GM19023 (cell line): ENCODE measurements at regions not wholly inside any gene's neighbourhood (a gene's known extent, or its start where the extent isn't known, plus 50 kb on each side); places are given as distances from the start of the nearest gene placed in this dataset.
"Not testable (repeated sequence)": the region's sequence is repeated elsewhere in the genome, so short reads cannot be mapped to it uniquely, and the experiment has no call there.

Experiments used
- ATAC-seq: cut with Tn5 transposase; IDR thresholded peaks from one replicate; pipeline ENCODE4 v1.9.1; 2021; ENCODE audit warnings: mild to moderate bottlenecking, moderate library complexity; ENCODE audit not compliant: unreplicated experiment

- ATAC-seq = no peak
These were observed 201.6 kb upstream of the NANOGP8 start for GRCh38 chr15:35286721-35287120.

GRCh38 chr15:35282965-35283496, 197.9 kb upstream of the NANOGP8 start:
- no peak for ATAC-seq

- ATAC-seq = no peak
These were observed 196.4 kb upstream of the NANOGP8 start for GRCh38 chr15:35281515-35281914.

- ATAC-seq = no peak
These were observed 194.7 kb upstream of the NANOGP8 start for GRCh38 chr15:35279811-35280210.

GRCh38 chr15:35271371-35272043, 186.4 kb upstream of the NANOGP8 start:
- no peak for ATAC-seq

GRCh38 chr15:35260941-35261340, 175.8 kb upstream of the NANOGP8 start:
- no peak for ATAC-seq

- ATAC-seq = not testable (repeated sequence)
These were observed 175.2 kb upstream of the NANOGP8 start for GRCh38 chr15:35260274-35260673.

- ATAC-seq = no peak
These were observed 171.5 kb upstream of the NANOGP8 start for GRCh38 chr15:35256551-35256950.

- no peak for ATAC-seq
These were observed 171.0 kb upstream of the NANOGP8 start for GRCh38 chr15:35256141-35256540.

- not testable (repeated sequence) for ATAC-seq
These were observed 169.8 kb upstream of the NANOGP8 start for GRCh38 chr15:35254908-35255307.

- no peak for ATAC-seq
These were observed 169.0 kb upstream of the NANOGP8 start for GRCh38 chr15:35254062-35254461.

- ATAC-seq = no peak
These were observed 167.3 kb upstream of the NANOGP8 start for GRCh38 chr15:35252351-35252865.

- ATAC-seq = no peak
These were observed 162.1 kb upstream of the NANOGP8 start for GRCh38 chr15:35247150-35247549.

GRCh38 chr15:35246451-35246850, 161.4 kb upstream of the NANOGP8 start:
- no peak for ATAC-seq

- not testable (repeated sequence) for ATAC-seq
These were observed 160.6 kb upstream of the NANOGP8 start for GRCh38 chr15:35245681-35246080.

GRCh38 chr15:35244227-35244626, 159.1 kb upstream of the NANOGP8 start:
- no peak for ATAC-seq

GRCh38 chr15:35243758-35244157, 158.7 kb upstream of the NANOGP8 start:
- ATAC-seq = no peak

GRCh38 chr15:35239693-35240092, 154.6 kb upstream of the NANOGP8 start:
- not testable (repeated sequence) for ATAC-seq

GRCh38 chr15:35238448-35238847, 153.4 kb upstream of the NANOGP8 start:
- not testable (repeated sequence) for ATAC-seq

GRCh38 chr15:35229085-35229484, 144.0 kb upstream of the NANOGP8 start:
- ATAC-seq = no peak

- no peak for ATAC-seq
These were observed 133.1 kb upstream of the NANOGP8 start for GRCh38 chr15:35218215-35218614.

GRCh38 chr15:35215093-35215492, 130.0 kb upstream of the NANOGP8 start:
- ATAC-seq = no peak
